Mesenchymal stem cell (in vitro differentiated cells and primary cell): ENCODE measurements at regions not wholly inside any gene's neighbourhood (a gene's known extent, or its start where the extent isn't known, plus 50 kb on each side); places are given as distances from the start of the nearest gene placed in this dataset.

ENCODE experiments used
- DNase-seq: peaks from one replicate; pipeline ENCODE4 v3.0.0-alpha.2; 2013
- H2AFZ ChIP-seq: one replicate; pipeline ENCODE4 v1.6.1; 2013; ENCODE audit warnings: low read depth, mild to moderate bottlenecking, control low read depth, inconsistent platforms, low read length, moderate library complexity
- H2AK5ac ChIP-seq: 2 replicates; pipeline ENCODE4 v1.6.1; 2013; ENCODE audit warnings: low read length, moderate library complexity, mild to moderate bottlenecking, inconsistent platforms; ENCODE audit not compliant: severe bottlenecking
- H2BK120ac ChIP-seq: one replicate; pipeline ENCODE4 v1.6.1; 2013; ENCODE audit warnings: low read depth, mild to moderate bottlenecking, inconsistent platforms, low read length, moderate library complexity
- H2BK12ac ChIP-seq, 2 experiments: one replicate each; pipeline ENCODE4 v1.6.1; 2013; ENCODE audit warnings: inconsistent platforms in 2 of 2, low read length in 2 of 2, mild to moderate bottlenecking in 2 of 2, moderate library complexity in 2 of 2, control low read depth in 1 of 2
- H2BK15ac ChIP-seq: one replicate; pipeline ENCODE4 v1.6.1; 2013; ENCODE audit warnings: mild to moderate bottlenecking, low read depth, inconsistent platforms; ENCODE audit not compliant: poor library complexity, severe bottlenecking
- H2BK5ac ChIP-seq: 2 replicates; pipeline ENCODE4 v1.6.1; 2013; ENCODE audit warnings: low read depth, mild to moderate bottlenecking, low read length, control low read depth, inconsistent platforms; ENCODE audit not compliant: poor library complexity, severe bottlenecking
- H3K14ac ChIP-seq, 2 experiments: one replicate each; pipeline ENCODE4 v1.6.1; 2013; ENCODE audit warnings: inconsistent platforms in 2 of 2, low read length in 2 of 2, control low read depth in 1 of 2, mild to moderate bottlenecking in 1 of 2, moderate library complexity in 1 of 2
- H3K18ac ChIP-seq, 2 experiments: one replicate each; pipeline ENCODE4 v1.6.1; 2013; ENCODE audit warnings: inconsistent platforms in 2 of 2, low read length in 2 of 2, control low read depth in 1 of 2, low read depth in 1 of 2, mild to moderate bottlenecking in 1 of 2
- H3K23ac ChIP-seq, 2 experiments: one replicate each; pipeline ENCODE4 v1.6.1; 2013; ENCODE audit warnings: inconsistent platforms in 2 of 2, low read length in 2 of 2, mild to moderate bottlenecking in 2 of 2, moderate library complexity in 2 of 2, control low read depth in 1 of 2
- H3K27ac ChIP-seq: 2 replicates; pipeline ENCODE4 v1.5.1; 2013; ENCODE audit warnings: mild to moderate bottlenecking, moderate library complexity, low read length, control low read depth, inconsistent platforms; ENCODE audit not compliant: poor library complexity, severe bottlenecking
- H3K27me3 ChIP-seq, 2 experiments: 2 replicates each; pipeline versions ENCODE4 v1.6.1 to v1.7.0; 2013; ENCODE audit warnings: low read length in 2 of 2, mild to moderate bottlenecking in 2 of 2, moderate library complexity in 2 of 2, control low read depth in 1 of 2, inconsistent platforms in 1 of 2; ENCODE audit not compliant: control insufficient read depth in 1 of 2, insufficient read depth in 1 of 2
- H3K36me3 ChIP-seq, 2 experiments: 2 replicates each; pipeline versions ENCODE4 v1.6.1 to v1.7.0; 2013; ENCODE audit warnings: low read length in 2 of 2, control low read depth in 1 of 2, inconsistent platforms in 1 of 2, low read depth in 1 of 2, mild to moderate bottlenecking in 1 of 2; ENCODE audit not compliant: insufficient read depth in 2 of 2, control insufficient read depth in 1 of 2
- H3K4ac ChIP-seq, 2 experiments: one replicate each; pipeline ENCODE4 v1.6.1; 2013; ENCODE audit warnings: inconsistent platforms in 2 of 2, low read length in 2 of 2, mild to moderate bottlenecking in 2 of 2, moderate library complexity in 2 of 2, control low read depth in 1 of 2, low read depth in 1 of 2
- H3K4me1 ChIP-seq: 2 replicates; pipeline ENCODE4 v1.6.1; 2013; ENCODE audit warnings: low read depth, low read length, control low read depth; ENCODE audit not compliant: control insufficient read depth, insufficient read depth
- H3K4me2 ChIP-seq: 2 replicates; pipeline ENCODE4 v1.6.1; 2013; ENCODE audit warnings: low read length, mild to moderate bottlenecking, inconsistent platforms; ENCODE audit not compliant: poor library complexity, severe bottlenecking
- H3K4me3 ChIP-seq, 2 experiments: 2 replicates each; pipeline versions ENCODE4 v1.5.1 to v1.7.0; 2013; ENCODE audit warnings: low read length in 2 of 2, mild to moderate bottlenecking in 2 of 2, control low read depth in 1 of 2, low read depth in 1 of 2; ENCODE audit not compliant: insufficient read depth in 1 of 2
- H3K79me1 ChIP-seq: replicated peaks from 2 replicates; pipeline ENCODE4 v1.6.1; 2013; ENCODE audit warnings: mild to moderate bottlenecking, control low read depth, low read length, inconsistent platforms; ENCODE audit not compliant: poor library complexity, severe bottlenecking
- H3K9ac ChIP-seq: 2 replicates; pipeline ENCODE4 v1.7.0; 2013; ENCODE audit warnings: mild to moderate bottlenecking, low read length, moderate library complexity
- H3K9me3 ChIP-seq: 2 replicates; pipeline ENCODE4 v1.7.0; 2013; ENCODE audit warnings: mild to moderate bottlenecking, low read length; ENCODE audit not compliant: control insufficient read depth
- H4K8ac ChIP-seq: one replicate; pipeline ENCODE4 v1.6.1; 2013; ENCODE audit warnings: inconsistent platforms, mild to moderate bottlenecking, low read length, moderate library complexity
- H4K91ac ChIP-seq: one replicate; pipeline ENCODE4 v1.6.1; 2013; ENCODE audit warnings: mild to moderate bottlenecking, low read length, inconsistent platforms
- WGBS: methylation state at CpG from one replicate; pipeline ENCODE4 v1.1.7; 2013; ENCODE audit warnings: mixed read lengths; 5-methylcytosine and 5-hydroxymethylcytosine counted together

- Histone ChIP-seq H3K36me3 (no peaks in the 10 kb centered on the region), H3K14ac (no peak overlapping the region), H2AK5ac (no peak overlapping the region), H4K8ac (no peak overlapping the region), H3K18ac (no peak overlapping the region), H2BK120ac (no peak overlapping the region), H3K4me1 (peaks cover 1% of the 10 kb centered on the region), H3K4me3 (no peak overlapping the region), H3K27me3 (no peaks in the 10 kb centered on the region), H3K23ac (no peak overlapping the region), H3K4me2 (no peak overlapping the region), H3K9me3 (no peaks in the 10 kb centered on the region), H3K4ac (no peak overlapping the region), H2BK15ac (no peak overlapping the region), H2AFZ (no peak overlapping the region), H2BK12ac (no peak overlapping the region), H2BK5ac (no peak overlapping the region), H3K27ac (no peak overlapping the region), H4K91ac (no peak overlapping the region), H3K9ac (no peak overlapping the region), H3K79me1 (no peaks in the 10 kb centered on the region)
- no peak for DNase-seq
- 70% methylated on average over 4 of the region's 4 CpGs for WGBS
Measured at GRCh38 chr11:29482510-29482909, 534.3 kb downstream of the KCNA4 start.

DNA sequence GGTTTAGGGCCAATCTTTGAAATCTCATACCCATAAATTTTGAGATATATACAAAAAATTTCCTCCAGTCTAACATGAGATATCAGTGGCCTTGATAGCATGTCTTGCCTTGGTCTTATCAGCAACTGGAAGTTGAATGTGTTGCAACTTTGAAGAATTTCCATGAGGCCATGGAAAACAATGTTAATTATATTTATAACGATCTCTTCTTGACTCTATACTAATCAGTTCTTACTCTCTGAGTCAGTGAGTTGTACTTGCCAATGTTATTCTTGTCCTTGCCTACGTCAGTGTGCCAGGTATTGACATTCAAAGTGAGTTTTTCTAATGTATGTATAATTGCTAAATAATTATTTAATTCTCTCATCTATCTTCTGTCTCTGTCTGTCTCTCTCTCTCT, 535.1 kb downstream of the KCNA4 start:
- Histone ChIP-seq H4K91ac (no peak overlapping the region), H3K4me1 (peaks cover 1% of the 10 kb centered on the region), H3K79me1 (no peaks in the 10 kb centered on the region), H2BK12ac (no peak overlapping the region), H2AFZ (no peak overlapping the region), H3K36me3 (no peaks in the 10 kb centered on the region), H2AK5ac (no peak overlapping the region), H2BK120ac (no peak overlapping the region), H3K9me3 (no peaks in the 10 kb centered on the region), H4K8ac (no peak overlapping the region), H3K4me2 (no peak overlapping the region), H3K4ac (no peak overlapping the region), H3K14ac (no peak overlapping the region), H3K18ac (no peak overlapping the region), H3K27me3 (no peaks in the 10 kb centered on the region), H3K23ac (no peak overlapping the region), H2BK15ac (no peak overlapping the region), H2BK5ac (no peak overlapping the region), H3K9ac (no peak overlapping the region), H3K4me3 (no peak overlapping the region), H3K27ac (no peak overlapping the region)
- DNase-seq: no peak
- no CpG with 5 or more reads among the region's 2 CpGs for WGBS

DNA sequence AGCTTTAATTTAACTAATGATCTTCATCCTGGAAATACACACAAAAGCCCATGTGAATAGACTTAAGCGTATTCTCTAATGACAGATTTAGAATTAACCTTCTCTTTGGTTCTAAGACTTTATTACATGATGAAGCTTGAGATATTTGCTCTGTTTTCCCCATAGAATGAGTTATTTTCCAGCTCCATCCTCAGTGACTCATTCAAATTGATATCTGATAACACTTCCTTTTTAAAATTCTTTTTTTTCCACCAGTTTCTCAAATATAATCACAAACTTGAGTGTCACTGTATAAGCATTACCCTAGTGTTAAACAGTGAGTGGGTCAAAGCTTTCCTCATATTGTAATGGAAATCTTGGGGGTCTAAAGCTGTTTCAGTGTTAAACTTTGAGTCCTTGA, 535.8 kb downstream of the KCNA4 start:
- no peaks in the 10 kb centered on the region for H3K27me3 ChIP-seq
- H4K91ac ChIP-seq: no peak overlapping the region
- H2BK5ac ChIP-seq: no peak overlapping the region
- no peak overlapping the region for H2AFZ ChIP-seq
- no peaks in the 10 kb centered on the region for H3K79me1 ChIP-seq
- H3K23ac ChIP-seq: no peak overlapping the region
- H2BK12ac ChIP-seq: no peak overlapping the region
- H3K4me2 ChIP-seq: no peak overlapping the region
- no peak overlapping the region for H2BK120ac ChIP-seq
- no peak overlapping the region for H2BK15ac ChIP-seq
- H3K9me3 ChIP-seq: no peaks in the 10 kb centered on the region
- no peaks in the 10 kb centered on the region for H3K36me3 ChIP-seq
- no peak overlapping the region for H4K8ac ChIP-seq
- H3K4me1 ChIP-seq: peaks cover 1% of the 10 kb centered on the region
- no peak overlapping the region for H3K4me3 ChIP-seq
- DNase-seq: no peak
- H3K9ac ChIP-seq: no peak overlapping the region
- no peak overlapping the region for H3K27ac ChIP-seq
- WGBS: no CpG with 5 or more reads among the region's 1 CpG
- H3K14ac ChIP-seq: no peak overlapping the region
- no peak overlapping the region for H2AK5ac ChIP-seq
- H3K18ac ChIP-seq: no peak overlapping the region
- H3K4ac ChIP-seq: no peak overlapping the region

GRCh38 chr11:29458252-29458651, 558.6 kb downstream of the KCNA4 start:
- Histone ChIP-seq H3K14ac (no peak overlapping the region), H3K4me1 (no peaks in the 10 kb centered on the region), H3K36me3 (no peaks in the 10 kb centered on the region)

More at GRCh38 chr11:29458252-29458651, 558.6 kb downstream of the KCNA4 start:
- Histone ChIP-seq H3K27ac (no peak overlapping the region), H2BK15ac (no peak overlapping the region), H3K4ac (no peak overlapping the region), H4K8ac (no peak overlapping the region), H3K27me3 (no peaks in the 10 kb centered on the region), H2BK120ac (no peak overlapping the region), H3K23ac (no peak overlapping the region), H3K9me3 (no peaks in the 10 kb centered on the region), H3K79me1 (no peaks in the 10 kb centered on the region), H3K4me2 (no peak overlapping the region), H2BK12ac (no peak overlapping the region), H2AFZ (no peak overlapping the region), H3K9ac (no peak overlapping the region), H4K91ac (no peak overlapping the region), H2BK5ac (no peak overlapping the region), H2AK5ac (no peak overlapping the region), H3K18ac (no peak overlapping the region), H3K4me3 (no peak overlapping the region)
- no CpG with 5 or more reads among the region's 1 CpG for WGBS
- DNase-seq: no peak
